T-helper 1 cell (primary cell): ENCODE measurements at regions not wholly inside any gene's neighbourhood (a gene's known extent, or its start where the extent isn't known, plus 50 kb on each side); places are given as distances from the start of the nearest gene placed in this dataset.
"Not testable (repeated sequence)": the region's sequence is repeated elsewhere in the genome, so short reads cannot be mapped to it uniquely, and the experiment has no call there.

ENCODE experiments used
- DNase-seq, 5 donors: peaks; one replicate each; pipeline ENCODE4 v3.0.0-alpha.2; 2012 to 2020

DNA sequence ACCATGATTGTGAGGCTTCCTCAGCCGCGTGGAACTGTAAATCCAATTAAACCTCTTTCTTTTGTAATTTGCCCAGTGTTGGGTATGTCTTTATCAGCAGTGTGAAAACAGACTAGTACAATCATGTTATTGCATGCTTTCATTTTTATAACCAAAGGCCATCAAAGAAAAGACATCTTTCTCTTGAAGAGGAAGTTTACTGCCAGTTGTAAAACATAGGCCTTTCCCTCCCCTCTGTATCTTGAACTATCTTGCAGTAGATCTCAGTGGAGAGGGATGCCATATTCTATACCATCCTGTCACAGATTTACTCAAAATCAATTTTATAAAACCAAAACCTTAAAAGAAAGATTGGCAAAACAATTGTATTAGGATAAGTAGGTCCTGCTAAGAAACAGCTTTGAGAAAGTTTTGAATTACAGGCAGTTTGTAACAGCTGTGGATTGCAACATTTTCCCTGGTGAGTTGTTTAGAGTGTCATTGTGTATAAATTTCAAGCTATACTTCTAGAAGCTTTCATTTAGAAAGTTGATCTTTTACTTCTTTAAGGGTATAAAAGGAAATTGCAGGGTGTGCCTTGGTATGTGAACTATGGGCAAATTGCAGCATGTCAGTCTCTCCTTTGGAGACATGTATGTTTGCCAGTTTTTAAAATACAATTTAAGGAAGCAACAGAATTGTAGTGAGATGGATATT lies 128.0 kb downstream of the ATP23 start:
- no peak for DNase-seq

DNA sequence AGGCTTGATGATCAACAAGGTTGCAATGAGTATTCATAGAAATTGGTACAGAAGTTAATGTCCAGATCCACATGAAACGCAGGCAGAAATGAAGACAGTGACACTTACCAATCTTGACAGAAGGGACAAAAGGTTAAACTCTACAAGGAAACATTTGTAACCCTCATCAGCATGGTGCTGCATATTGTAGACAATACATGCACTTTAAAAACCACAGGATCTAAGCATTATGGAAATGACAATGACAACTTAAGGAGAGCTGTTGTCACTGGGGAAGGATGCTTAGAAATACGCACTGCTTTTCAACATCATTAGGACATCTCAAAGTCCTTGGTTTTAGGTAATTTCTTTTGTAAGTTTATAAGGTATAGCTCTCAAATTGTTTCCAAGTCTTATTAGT lies 130.6 kb downstream of the ATP23 start:
- DNase-seq = no peak

DNA sequence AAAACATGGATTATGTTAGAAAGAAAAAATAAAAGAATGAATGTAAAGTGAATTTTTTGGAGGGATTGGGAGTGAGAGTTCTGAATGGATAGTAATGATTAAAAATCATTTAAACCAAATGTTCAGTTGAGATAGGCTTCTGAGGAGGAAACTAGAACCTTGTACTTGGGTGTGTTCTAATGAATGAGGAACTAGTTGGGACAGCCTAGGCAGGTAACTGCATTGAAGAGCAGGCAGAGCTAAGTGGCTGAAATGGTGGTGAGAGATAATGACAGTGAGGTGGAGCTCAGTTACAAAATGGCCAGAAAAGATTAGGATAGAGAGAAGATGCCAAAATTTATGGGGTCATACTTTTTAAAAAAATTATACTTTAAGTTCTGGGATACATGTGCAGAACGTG lies 132.9 kb downstream of the ATP23 start:
- no peak for DNase-seq

DNA sequence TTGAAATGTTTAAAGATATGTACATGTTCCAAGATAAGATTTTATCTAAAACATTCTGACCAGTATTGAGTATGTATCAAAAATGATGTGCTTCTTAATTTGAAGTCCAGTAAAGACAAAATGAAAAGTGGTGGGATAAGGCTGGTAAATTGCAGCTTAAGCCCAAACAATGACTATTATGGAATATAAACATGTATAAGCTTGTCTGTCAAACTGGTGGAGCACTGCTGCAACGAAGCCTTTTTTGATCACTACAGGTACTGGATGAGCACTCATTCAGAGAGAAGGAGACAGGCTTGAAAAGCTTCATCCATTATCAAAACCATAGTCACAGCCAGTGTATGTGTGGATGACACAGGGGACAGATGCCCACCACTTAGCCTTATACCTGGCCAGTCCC lies 138.4 kb downstream of the ATP23 start:
- no peak for DNase-seq

DNA sequence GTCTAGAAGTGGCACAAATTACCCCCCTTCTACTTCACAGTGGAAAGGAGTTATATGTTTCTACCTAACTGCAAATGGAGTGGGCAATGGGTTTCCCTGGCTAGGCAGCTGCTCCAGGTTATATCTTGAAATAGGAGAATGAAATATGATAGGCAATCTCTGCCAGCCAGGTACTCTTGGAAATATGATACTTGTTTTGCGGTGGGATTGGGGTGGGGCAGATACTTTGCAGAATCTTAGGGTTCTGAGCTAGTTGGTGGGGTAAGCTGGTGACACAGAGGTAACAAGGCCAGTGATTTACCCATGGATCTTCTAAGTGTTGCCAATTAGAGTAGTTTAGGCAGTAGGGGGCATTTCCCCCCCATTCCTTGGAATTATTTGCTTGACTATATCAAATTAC lies 140.1 kb downstream of the ATP23 start:
- DNase-seq = no peak

DNA sequence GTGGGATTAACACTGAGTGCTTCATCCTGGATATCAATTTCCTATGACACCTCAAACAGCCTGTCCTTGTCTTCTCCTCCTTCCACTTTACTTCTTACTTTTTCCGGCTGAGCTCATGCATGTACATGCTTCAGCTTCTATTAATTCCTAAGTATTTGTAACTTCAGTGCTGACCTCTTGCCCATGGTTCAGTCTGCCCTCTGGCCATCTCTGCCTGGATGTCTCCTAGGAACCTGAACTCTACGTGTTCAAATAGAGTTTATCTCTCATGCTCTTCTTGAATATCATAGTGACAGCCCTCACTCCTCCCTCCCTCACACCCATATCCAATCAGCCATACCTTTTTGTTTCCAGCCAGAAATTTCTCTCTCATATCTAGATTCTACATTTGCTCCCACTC lies 141.6 kb downstream of the ATP23 start:
- no peak for DNase-seq

DNA sequence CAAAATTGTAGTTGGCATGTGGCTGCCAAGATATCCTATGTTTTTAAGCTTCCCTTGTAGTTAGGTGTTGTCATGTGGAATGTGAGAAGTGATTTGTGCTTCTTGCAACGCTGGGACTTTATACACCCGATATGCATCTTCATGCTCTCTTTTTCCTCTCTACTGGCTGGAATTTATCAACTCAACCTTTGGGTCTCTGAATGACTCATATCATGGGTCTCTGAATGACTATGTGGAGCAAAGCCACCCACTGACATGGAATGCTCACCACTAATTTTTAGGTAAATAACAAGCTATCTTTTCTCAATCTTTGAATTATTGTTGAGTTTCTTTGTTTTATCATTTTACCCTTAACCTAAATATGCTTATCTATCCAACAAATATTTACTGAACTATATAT lies 144.6 kb downstream of the ATP23 start:
- DNase-seq = no peak

DNA sequence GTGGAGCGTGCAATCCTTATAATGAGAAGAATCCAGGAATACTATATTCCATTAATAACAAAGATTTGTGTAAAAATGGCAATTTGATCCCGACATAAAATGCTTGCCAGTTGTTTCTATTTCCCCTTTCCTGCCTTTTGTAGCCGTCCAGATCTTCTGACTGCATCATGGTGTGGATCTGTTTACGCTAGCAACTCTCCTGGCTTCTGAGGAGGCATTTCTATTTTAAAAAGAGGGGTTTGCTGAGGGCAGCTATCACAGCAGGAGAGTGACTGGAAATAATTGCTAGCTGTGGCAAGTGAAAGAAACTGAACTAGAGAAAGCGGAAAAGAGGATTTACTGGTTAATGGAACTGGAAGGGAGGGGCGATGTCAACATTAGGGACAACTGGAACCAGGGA lies 145.6 kb downstream of the ATP23 start:
- DNase-seq = no peak

DNA sequence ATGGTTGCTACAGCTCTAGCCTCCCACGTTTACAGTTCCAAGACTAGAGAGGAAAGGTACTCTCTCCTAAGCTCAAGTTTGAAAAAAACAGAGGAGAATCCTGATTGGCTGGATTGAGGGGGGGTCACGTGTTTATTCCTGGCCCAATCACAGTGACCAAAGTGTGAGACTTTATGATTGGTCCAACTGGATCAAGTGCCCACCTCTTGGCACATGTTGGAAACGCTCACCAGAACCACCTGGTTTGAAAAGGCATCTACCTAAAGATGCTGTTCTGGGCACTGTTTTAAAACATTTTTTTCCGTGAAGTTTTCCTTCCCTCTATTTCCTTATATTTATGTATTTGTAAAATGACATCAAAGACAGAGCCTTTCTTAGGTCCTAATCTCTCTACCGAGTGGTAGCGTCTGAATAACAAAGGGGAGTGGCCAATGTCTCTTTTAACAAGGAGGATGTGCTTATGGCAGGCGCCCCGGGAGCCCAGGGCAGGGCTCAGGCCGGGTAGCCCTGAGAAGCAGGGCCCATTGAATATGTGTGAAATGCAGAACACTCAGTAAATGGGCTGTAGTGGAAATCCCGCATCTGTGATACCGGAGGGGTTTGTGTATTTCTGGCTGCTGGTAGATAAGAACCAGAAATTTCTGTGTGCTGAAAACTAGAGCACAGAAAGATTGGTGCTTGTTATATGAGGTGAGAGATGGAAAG lies 146.2 kb downstream of the ATP23 start:
- DNase-seq = no peak

DNA sequence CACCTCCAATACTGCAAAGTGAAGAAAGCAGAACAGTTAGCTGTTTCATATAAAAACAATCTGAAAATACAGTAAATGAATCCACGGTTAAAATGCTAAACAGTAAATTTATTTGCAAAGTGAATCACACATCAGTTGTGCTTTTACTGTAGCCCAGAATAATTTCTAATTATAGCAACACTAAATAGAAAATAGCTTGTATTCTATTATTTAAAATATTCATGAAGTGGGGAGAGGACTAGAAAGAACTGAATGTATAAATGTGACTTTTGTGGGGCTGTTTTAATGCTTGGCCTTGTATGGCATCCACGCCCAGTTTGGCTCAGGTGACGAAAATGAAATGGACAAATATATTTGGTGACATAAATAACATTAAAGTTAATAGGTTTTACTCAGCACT lies 148.2 kb downstream of the ATP23 start:
- no peak for DNase-seq

DNA sequence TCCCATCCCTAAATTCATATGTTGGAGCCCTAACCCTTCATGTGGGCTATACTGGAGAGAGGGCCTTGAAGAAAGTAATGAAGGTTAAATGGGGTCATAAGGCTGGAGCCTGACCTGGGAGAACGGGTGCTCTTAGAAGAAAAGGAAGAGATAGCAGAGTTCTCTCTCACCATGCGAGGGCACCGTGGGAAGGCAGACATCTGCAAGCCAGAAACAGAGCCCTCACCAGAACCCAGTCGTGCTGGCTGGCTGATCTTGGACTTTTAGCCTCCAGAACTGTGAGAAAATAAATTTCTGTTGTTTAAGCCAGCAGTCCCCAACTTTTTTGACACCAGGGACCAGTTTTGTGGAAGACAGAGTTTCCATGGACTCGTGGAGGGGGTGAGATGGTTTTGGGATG lies 149.3 kb downstream of the ATP23 start:
- DNase-seq = no peak

DNA sequence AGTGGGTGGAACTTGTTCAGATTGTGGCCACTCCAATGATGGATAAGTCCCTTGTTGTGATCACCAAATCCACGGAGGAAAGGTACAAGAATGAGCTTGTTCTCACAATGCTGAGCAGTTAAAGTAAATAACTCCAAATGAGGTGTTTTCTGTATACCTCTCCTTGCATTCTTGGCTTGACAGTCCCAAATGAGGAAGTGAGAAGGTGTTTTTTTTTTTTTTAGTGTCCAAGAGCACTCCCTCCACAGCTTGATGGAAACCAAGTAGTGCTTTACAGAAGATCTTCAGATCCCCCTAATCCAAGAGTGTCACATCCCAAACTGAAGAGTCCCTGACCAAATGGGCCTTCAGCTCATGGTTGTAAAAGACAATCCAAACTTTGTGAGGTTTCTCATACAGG lies 153.6 kb downstream of the ATP23 start:
- DNase-seq = no peak

DNA sequence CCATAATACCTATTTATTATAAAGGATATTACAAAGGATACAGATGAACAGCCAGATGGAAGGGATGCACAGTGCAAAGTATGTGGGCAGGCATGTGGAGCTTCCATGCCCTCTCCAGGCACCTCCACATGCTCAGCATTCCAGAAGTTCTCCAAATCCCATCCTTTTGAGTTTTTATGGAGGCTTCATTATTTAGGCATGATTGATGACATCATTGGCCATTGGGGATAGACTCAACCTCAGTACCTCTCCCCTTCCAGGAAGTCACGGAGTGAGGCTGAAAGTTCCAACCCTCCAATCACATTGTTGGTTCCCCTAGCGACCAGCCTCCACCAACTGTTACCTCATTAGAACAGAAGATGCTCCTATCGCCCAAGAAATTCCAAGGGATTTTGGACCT lies 156.4 kb downstream of the ATP23 start:
- DNase-seq = no peak

DNA sequence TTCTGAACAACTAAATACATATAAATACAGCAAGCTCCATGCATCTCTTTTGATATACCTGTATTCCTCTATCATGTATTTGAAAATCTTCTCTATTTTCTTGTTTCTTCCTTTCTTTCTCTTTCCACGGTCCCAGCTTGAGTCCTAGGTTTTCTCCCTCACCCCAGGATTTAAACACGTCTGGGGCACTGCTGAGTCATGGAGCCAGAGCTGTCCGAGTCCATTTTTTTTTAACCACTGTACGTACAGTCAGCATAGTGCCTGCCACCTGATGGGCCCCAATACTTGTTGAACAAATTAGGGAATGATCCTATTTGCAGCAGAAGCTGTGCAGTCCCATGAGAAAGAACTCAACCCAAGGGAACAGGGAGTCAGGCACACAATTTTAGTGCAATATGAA lies 158.1 kb downstream of the ATP23 start:
- DNase-seq = no peak

DNA sequence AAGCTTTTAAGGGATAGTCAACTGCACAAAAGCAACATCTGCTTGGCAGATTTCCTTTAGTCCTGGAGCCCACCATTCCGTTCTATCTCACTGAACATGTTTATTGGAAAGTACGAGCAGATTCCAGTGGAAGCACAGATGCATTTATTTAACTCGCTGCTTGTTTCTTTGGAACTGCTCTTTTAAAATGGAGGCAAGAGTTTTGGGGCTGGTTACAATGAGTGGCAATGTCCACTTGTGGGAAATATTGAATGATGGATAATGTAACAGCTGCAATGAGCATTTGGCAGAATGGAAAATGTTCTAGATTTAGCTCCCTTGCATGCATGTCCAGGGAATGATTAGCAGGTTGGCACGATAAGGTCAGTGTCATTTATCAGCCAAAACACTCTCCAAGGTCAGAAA lies 163.0 kb downstream of the ATP23 start:
- no peak for DNase-seq

DNA sequence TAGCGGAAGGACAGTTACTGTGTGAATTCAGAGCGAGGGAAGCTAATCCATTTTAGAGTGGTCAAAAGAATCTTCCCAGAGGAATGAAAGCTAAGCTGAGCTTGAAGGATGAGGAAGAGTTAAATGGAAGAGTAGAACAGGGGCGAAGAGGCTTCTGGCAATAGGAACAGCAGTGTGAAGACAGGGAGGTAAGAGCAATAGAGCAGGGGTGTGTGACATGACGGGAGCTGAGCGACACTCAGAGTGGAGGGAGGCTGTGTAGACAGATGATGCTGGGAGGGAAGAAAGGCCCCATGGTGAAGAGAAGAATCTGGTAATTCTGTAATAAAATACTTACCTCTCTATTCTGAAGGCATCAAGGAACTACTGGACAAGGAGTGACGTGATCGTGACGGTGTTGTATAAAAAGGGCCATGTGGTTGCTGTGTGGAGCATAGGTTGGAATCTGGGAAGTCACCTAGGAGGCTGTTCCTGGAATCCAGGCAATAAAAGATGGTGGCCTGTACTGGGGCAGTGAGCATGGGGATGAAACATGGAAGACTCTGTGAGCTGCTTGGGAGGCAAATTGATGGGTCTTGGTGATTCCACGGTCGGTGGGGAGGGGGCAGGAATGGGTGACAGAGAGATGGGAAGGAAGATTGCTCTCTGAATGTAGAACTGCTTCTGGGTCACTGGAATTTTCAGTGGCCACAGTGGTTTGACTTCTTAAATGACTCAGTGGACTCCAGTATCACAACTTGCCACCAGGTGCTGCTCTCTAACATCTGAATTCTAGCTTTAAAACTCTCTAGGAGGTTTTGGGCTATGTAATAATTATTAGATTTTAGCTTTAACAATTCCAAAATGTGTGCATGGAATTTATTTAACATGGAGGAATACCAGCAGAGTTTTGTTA lies 164.1 kb downstream of the ATP23 start:
- no peak for DNase-seq

DNA sequence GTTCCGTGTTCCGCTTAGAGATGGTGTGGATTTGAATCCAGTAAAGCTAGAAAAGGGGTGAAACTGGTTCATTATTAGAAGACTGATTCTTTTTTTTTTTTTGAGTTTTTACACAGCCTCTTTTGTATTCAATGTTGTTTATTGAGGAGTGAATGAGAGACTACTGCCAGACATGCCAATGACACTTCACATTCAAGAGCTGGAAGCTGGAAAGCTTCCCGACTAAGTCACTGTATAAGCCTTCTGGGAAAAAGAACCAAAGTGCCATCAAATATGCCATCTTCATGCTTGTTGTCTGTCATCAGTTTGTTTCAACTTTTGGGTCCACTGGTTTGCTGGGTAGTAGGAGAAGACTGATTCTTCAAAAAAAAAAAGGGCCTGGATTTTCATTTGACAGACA lies 164.8 kb downstream of the ATP23 start:
- DNase-seq = no peak

DNA sequence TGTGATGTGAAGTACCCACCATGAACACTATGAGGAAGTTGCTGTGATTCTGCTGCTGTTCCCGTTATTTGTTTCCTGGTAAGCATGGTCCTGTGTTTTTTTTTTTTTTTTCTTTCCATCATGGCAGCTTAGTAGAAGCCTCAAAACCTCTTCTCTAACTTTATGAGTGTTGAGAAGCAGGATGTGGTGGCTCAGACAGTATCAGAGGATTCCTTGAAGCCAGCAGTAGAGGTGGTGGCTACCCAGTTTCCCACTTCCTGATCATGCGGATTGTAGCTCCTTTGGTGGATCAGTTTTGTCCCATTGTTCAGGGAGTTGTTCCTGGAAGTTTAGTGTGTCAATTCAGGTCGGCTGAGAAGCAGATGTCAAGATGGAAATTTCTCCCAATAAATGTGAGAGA lies 175.8 kb downstream of the ATP23 start:
- no peak for DNase-seq

DNA sequence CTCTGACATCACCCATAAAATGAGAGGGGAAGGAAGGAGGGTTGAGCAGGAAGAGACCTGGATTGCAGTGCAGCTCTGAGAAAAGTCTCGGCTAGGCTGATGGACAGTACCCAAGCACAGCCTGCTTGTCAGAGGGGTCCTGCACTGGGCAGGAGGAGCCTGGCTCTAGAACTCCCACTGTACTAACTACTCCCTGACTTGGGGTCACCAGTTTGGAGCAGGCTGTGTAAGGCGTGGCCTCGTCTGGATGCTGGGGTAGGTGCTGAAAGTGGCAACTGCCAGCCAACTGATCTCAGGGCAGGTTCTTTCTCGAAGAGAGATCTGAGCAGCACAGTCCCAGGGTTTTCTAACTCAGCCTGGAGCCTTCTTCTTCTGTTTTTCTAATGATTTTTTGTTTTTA lies 176.3 kb downstream of the ATP23 start:
- no peak for DNase-seq

DNA sequence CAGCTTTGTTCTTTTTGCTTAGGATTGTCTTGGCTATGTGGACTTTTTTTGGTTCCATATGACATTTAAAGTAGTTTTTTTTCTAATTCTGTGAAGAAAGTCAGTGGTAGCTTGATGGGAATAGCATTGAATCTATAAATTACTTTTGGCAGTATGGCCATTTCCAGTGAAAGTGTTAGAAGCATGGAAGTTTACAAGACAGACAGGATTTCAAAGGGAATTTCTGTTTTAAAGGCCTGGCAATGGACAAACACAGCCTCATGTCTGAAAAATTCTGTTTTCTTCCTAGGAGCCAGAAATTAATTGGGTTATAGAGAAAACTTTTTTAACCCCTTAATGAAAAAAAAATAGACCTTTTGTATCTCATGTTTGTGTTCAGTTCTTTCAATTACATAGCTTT lies 184.4 kb downstream of the ATP23 start:
- DNase-seq = not testable (repeated sequence)

DNA sequence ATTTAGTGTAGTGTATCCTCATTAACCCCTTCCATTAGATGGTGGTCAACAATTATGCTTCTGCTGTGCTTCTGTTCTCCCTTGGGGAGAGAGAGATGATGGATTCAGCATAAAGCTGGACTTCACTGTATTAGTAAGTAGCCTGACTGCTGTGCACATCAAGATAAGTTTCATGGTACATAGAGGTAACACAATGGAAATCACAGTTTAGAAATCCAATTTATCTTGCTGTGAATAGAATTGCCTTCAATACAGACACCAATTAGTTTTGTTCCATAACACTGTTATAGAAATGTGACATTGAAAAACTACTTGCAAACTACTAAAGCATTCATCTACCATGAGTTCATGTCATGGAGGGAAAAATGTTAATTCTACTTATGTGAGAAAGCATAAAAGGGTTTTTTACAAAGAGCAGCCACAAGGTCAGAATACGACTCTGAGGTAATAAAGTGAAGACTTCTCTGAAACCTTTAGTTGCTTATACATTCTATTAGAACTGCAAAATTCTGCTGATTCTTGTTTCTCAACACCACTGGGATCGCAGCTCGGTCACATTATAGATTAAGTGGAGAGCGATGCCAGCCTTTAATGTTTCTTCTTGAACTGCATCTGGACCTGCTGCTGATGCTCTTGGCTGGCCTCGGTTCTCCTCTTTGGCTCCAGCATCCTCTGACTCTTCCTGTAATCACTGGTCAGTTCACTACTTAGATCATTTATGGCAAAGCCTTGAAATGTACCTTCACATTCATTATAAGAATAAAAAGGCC lies 190.8 kb downstream of the ATP23 start:
- no peak for DNase-seq

DNA sequence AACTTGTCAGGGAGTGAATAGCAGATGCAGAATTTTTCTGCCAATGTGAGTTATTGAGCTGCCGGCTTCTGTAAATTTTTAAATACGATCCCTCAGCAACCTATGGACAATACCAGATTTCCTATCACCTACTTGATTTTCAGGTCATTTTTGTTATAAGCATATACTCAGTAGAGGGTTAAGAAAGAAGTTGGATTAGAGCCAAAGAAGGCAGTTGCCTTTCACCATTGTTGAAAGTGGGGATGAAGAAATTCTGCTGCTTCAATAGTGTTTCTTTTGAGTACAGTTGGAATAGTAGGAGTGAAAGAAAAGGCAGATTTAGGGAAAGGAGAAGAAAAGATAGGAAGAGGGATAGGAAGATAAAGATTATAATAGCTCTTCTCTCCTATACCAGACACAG lies 197.1 kb downstream of the ATP23 start:
- DNase-seq = no peak

DNA sequence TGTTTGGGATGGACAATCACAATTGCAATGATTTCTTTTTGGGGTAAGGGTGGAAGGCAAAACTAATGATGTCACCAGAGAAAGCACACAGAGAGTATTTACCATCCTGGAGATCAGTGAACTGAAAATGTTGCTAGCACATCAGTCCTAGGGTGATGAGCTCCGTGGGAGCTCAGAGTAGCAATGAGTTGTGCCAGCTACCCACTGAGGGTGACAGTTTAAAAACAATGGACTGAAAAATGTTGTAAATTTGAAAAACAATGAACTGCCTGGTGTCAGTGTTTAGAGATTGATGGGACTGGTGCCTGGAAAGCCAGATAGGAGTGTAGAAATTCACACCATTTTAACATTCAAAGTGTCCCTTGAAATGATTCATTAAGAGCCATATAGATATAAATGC lies 198.5 kb downstream of the ATP23 start:
- DNase-seq = no peak
